ENCODE measurements at regions not wholly inside any gene's neighbourhood (a gene's known extent, or its start where the extent isn't known, plus 50 kb on each side); places are given as distances from the start of the nearest gene placed in this dataset.

DNA sequence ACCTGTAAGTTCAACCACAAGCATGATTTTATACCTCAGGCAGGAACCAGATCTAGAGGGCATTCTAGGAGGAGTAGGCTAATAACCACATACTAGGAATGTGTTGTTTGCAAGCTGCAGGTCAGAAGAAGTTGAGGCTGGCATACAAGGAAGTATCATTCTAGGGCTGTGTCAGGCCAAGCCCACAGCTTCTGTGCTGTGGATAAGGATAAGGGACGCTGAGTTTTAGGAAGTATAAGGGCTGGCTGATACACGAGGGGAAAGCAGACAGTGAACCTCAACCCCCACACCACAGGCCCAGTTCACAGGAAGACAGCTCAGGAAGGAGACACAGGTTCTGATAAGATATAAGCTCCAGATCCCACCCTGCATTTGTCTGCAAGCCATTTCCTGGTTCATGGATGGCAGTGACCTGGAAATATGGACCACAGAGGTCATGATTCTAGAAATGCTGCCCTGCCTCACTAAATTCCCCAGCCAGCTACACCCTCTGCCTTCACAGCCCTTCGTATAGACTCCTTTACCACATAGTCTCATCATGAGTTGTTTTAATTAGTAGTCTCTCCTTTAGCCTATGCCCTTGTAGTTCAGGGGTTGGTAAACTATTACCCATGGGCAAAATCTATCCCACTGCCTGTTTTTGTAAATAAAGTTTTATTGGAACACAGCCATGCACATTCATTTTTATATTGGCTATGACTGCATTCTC is 260.7 kb downstream of the OPA1 start:
- H3K36me3 Mint-ChIP-seq: no peaks in the 10 kb centered on the region

DNA sequence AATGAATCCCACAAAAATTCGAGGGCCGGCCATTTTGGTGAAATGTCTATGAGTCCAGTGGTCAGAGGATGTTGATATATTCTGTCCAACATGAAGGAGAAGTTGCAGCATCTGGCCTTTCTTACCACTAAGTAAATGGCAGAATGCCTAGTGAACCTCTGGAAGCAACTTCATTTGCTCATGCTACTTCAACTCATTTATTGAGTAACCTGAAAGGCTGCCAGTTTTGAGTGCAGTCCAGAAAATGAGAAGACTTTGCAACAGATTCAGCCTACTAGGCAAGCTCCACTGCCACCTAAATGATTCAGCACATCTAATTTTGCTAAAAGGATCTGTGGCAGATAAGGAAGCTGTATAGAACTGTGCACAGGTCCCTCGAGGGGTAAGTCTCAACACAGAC is 265.0 kb downstream of the OPA1 start:
- no peaks in the 10 kb centered on the region for H3K9me3 Mint-ChIP-seq

More for the DNA sequence above, 260.7 kb downstream of the OPA1 start:
- Mint-ChIP-seq H3K4me3 (no peak overlapping the region), H3K27me3 (peaks cover 0 to 1% of the 10 kb centered on the region in 2 donors), H3K4me1 (no peaks in the 10 kb centered on the region), H3K9me3 (peaks cover 0 to 4% (median 0%) of the 10 kb centered on the region in 8 donors), H3K27ac (no peak overlapping the region)
- CTCF ChIA-PET (ENCODE audit: partially characterized antibody): no interaction called here
- DNase-seq: no peak
- no peak overlapping the region for H3K27ac ChIP-seq (ENCODE audit: low read depth, low read length)
- H3K36me3 ChIP-seq (ENCODE audit: insufficient read depth, low read length): no peaks in the 10 kb centered on the region
- POLR2A ChIA-PET (ENCODE audit: partially characterized antibody): no interaction called here
- H3K4me3 ChIP-seq (ENCODE audit: low read length in 2 of 2): no peak overlapping the region
- intact Hi-C loops (cut with micrococcal nuclease): no loop called here
- no peaks in the 10 kb centered on the region for H3K9me3 ChIP-seq (ENCODE audit: control insufficient read depth in 1 of 2, low read length in 2 of 2)
- no peaks in the 10 kb centered on the region for H3K4me1 ChIP-seq (ENCODE audit: insufficient read depth, low read length)
- no peaks in the 10 kb centered on the region for H3K27me3 ChIP-seq (ENCODE audit: insufficient read depth, low read length)

DNA sequence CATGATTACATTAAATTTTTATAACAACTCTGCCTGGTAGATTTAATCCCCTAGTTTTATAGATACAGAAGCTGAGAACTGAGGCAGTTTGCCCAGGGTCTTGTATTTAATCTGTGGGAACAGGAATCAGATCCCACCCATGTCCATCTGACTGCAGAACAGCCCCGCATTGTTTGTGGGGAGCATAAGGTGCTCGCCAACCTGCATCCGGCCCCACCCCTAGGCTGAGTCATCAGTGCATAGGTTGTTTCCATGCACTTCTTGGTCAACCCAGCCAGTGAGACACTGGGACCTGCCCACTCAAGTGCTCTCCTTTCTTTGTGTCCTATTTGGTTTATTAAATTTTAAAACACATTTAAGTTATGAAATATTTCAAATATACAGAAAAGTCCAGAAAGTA is 266.2 kb downstream of the OPA1 start:
- no peak overlapping the region for H3K27ac Mint-ChIP-seq
- no peak overlapping the region for H3K4me3 Mint-ChIP-seq
- H3K4me1 Mint-ChIP-seq: no peaks in the 10 kb centered on the region
- H3K27ac ChIP-seq (ENCODE audit: low read depth, low read length): no peak overlapping the region
- no peak overlapping the region for H3K4me3 ChIP-seq (ENCODE audit: low read length in 2 of 2)
- POLR2A ChIA-PET (ENCODE audit: partially characterized antibody): no interaction called here
- no peaks in the 10 kb centered on the region for H3K9me3 Mint-ChIP-seq
- H3K9me3 ChIP-seq (ENCODE audit: control insufficient read depth in 1 of 2, low read length in 2 of 2): no peaks in the 10 kb centered on the region
- peaks cover 0 to 6% of the 10 kb centered on the region in 2 donors for H3K27me3 Mint-ChIP-seq
- H3K36me3 ChIP-seq (ENCODE audit: insufficient read depth, low read length): no peaks in the 10 kb centered on the region
- H3K36me3 Mint-ChIP-seq: no peaks in the 10 kb centered on the region
- CTCF ChIA-PET (ENCODE audit: partially characterized antibody): no interaction called here
- no peaks in the 10 kb centered on the region for H3K4me1 ChIP-seq (ENCODE audit: insufficient read depth, low read length)
- H3K27me3 ChIP-seq (ENCODE audit: insufficient read depth, low read length): no peaks in the 10 kb centered on the region
- DNase-seq: no peak
- intact Hi-C loops (cut with micrococcal nuclease): no loop called here

More for the DNA sequence above, 265.0 kb downstream of the OPA1 start:
- no peak overlapping the region for H3K4me3 Mint-ChIP-seq
- H3K36me3 Mint-ChIP-seq: no peaks in the 10 kb centered on the region
- H3K36me3 ChIP-seq (ENCODE audit: insufficient read depth, low read length): no peaks in the 10 kb centered on the region
- ChIA-PET POLR2A (ENCODE audit: partially characterized antibody) (no interaction called here), CTCF (ENCODE audit: partially characterized antibody) (no interaction called here)
- no peaks in the 10 kb centered on the region for H3K27me3 ChIP-seq (ENCODE audit: insufficient read depth, low read length)
- DNase-seq: no peak
- H3K4me1 Mint-ChIP-seq: no peaks in the 10 kb centered on the region
- no peak overlapping the region for H3K27ac ChIP-seq (ENCODE audit: low read depth, low read length)
- no peaks in the 10 kb centered on the region for H3K4me1 ChIP-seq (ENCODE audit: insufficient read depth, low read length)
- H3K27me3 Mint-ChIP-seq: peaks cover 0 to 6% of the 10 kb centered on the region in 2 donors
- no peak overlapping the region for H3K4me3 ChIP-seq (ENCODE audit: low read length in 2 of 2)
- intact Hi-C loops (cut with micrococcal nuclease): no loop called here
- H3K9me3 ChIP-seq (ENCODE audit: control insufficient read depth in 1 of 2, low read length in 2 of 2): no peaks in the 10 kb centered on the region
- no peak overlapping the region for H3K27ac Mint-ChIP-seq

DNA sequence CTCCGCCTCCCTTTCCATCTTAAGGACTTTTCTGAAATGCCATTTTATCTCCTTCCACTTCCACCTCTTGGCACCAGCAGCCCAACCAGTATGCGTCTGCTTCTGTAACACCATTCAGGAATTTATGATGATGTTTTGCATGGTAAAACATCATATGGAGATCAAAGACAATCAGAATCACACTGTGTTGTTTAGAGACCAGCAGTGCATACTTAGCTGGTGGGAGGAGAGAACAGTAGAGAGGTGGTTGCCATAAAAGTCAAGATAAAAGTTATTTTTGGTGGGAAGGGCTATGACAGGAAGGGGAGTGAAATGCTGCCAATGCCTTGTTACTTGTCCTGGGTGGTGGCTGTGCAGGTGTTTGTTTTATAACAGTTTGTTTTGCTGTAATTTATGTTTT is 268.0 kb downstream of the OPA1 start:
- CTCF ChIA-PET (ENCODE audit: partially characterized antibody): no interaction called here
- intact Hi-C loops (cut with micrococcal nuclease): no loop called here
- Mint-ChIP-seq H3K4me1 (no peaks in the 10 kb centered on the region), H3K4me3 (no peak overlapping the region), H3K9me3 (no peaks in the 10 kb centered on the region), H3K27ac (no peak overlapping the region), H3K36me3 (no peaks in the 10 kb centered on the region), H3K27me3 (peaks cover 4 to 6% of the 10 kb centered on the region in 2 donors)
- Histone ChIP-seq H3K4me1 (ENCODE audit: insufficient read depth, low read length) (no peaks in the 10 kb centered on the region), H3K4me3 (ENCODE audit: low read length in 2 of 2) (no peak overlapping the region), H3K27me3 (ENCODE audit: insufficient read depth, low read length) (no peaks in the 10 kb centered on the region), H3K27ac (ENCODE audit: low read depth, low read length) (no peak overlapping the region), H3K9me3 (ENCODE audit: control insufficient read depth in 1 of 2, low read length in 2 of 2) (no peaks in the 10 kb centered on the region), H3K36me3 (ENCODE audit: insufficient read depth, low read length) (no peaks in the 10 kb centered on the region)
- POLR2A ChIA-PET (ENCODE audit: partially characterized antibody): no interaction called here
- DNase-seq: no peak

DNA sequence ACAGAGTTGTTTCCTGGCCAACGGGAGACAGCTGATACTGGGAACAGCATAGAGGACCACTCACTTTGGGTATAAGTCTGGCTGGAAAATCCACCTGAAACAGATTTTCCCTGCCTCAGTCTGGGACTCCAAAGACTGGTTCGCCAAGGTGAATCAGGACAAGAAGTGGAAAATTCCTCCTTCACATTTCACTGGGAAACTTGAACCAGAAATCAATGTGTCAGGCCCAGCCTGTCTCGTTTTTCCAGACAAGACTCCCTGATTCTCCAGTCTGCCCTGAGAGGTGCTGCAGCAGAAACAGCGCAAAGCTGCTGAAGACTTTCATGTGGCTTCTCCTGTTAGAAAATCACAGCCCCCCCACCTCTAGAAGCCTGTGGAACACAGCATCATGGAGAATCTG is 269.8 kb downstream of the OPA1 start:
- ChIA-PET CTCF (ENCODE audit: partially characterized antibody) (no interaction called here), POLR2A (ENCODE audit: partially characterized antibody) (no interaction called here)
- H3K4me3 ChIP-seq (ENCODE audit: low read length in 2 of 2): no peak overlapping the region
- no peaks in the 10 kb centered on the region for H3K4me1 ChIP-seq (ENCODE audit: insufficient read depth, low read length)
- no peaks in the 10 kb centered on the region for H3K36me3 ChIP-seq (ENCODE audit: insufficient read depth, low read length)
- no peak for DNase-seq
- no peaks in the 10 kb centered on the region for H3K36me3 Mint-ChIP-seq
- H3K27ac Mint-ChIP-seq: no peak overlapping the region
- no peaks in the 10 kb centered on the region for H3K27me3 ChIP-seq (ENCODE audit: insufficient read depth, low read length)
- intact Hi-C loops (cut with micrococcal nuclease): no loop called here
- H3K27ac ChIP-seq (ENCODE audit: low read depth, low read length): no peak overlapping the region
- no peaks in the 10 kb centered on the region for H3K4me1 Mint-ChIP-seq
- peaks cover 4 to 8% of the 10 kb centered on the region in 2 donors for H3K27me3 Mint-ChIP-seq
- no peak overlapping the region for H3K4me3 Mint-ChIP-seq
- H3K9me3 Mint-ChIP-seq: no peaks in the 10 kb centered on the region
- no peaks in the 10 kb centered on the region for H3K9me3 ChIP-seq (ENCODE audit: control insufficient read depth in 1 of 2, low read length in 2 of 2)

DNA sequence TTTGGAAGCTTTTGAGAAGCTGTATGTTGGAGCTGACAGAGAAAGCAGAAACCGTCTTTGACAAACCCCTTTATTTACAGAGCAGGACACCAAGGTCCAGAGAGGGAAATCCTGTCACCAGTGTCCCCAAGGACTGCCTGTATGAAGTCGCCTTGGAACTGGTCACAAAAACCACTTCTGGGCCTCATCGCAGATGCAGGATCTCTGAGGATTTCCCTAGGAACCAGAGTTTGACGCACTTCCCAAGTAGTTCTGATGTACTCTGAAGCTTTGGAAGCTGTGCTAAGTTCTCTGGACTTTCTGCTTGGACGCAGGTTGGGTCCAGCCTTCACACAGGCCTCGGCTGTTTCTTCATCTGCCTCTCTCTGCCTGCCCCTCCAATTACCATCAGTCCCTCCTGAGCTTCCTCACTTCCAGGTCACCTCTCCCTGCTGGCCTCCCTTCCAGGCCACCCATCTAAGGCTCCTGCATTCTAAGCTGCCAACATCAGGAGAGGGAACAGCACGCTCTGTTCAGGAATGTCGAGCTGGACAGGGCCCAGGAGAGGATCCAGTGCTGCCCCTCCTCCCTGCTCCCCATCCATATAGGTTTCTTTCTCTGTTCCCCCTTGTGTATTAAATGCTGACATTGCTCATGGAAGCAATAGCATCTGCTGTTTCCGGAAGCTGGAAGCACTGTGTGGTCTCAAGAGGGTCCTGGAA is 270.8 kb downstream of the OPA1 start:
- peaks cover 6 to 11% of the 10 kb centered on the region in 2 donors for H3K27me3 Mint-ChIP-seq
- Histone ChIP-seq H3K4me1 (ENCODE audit: insufficient read depth, low read length) (no peaks in the 10 kb centered on the region), H3K27ac (ENCODE audit: low read depth, low read length) (no peak overlapping the region), H3K4me3 (ENCODE audit: low read length in 2 of 2) (no peak overlapping the region), H3K9me3 (ENCODE audit: control insufficient read depth in 1 of 2, low read length in 2 of 2) (no peaks in the 10 kb centered on the region), H3K27me3 (ENCODE audit: insufficient read depth, low read length) (no peaks in the 10 kb centered on the region), H3K36me3 (ENCODE audit: insufficient read depth, low read length) (no peaks in the 10 kb centered on the region)
- no peak overlapping the region for H3K4me3 Mint-ChIP-seq
- H3K36me3 Mint-ChIP-seq: no peaks in the 10 kb centered on the region
- H3K4me1 Mint-ChIP-seq: no peaks in the 10 kb centered on the region
- DNase-seq: no peak
- ChIA-PET CTCF (ENCODE audit: partially characterized antibody) (no interaction called here), POLR2A (ENCODE audit: partially characterized antibody) (no interaction called here)
- intact Hi-C loops (cut with micrococcal nuclease): no loop called here
- H3K27ac Mint-ChIP-seq: no peak overlapping the region
- H3K9me3 Mint-ChIP-seq: no peaks in the 10 kb centered on the region

DNA sequence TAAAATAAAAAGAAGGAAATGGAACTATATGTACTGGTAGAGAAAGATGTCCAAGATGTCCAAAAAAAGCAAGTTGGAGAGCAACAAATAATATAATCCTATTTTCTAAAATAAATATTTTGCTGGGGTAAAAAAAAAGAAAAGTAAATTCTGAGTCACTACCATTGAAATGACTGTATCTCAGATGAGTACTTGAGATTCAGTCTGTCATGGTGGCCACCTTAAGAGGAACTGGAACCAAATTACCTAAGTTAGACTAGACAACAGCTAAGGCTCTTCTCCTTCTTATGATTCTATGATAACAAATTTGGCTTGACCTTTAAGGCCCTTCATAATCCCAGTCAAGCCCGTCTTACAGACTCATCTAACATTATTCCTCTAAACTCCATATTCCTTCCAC is 270.6 kb upstream of the HES1 start:
- POLR2A ChIA-PET (ENCODE audit: partially characterized antibody): no interaction called here
- no peak for DNase-seq
- Mint-ChIP-seq H3K36me3 (no peaks in the 10 kb centered on the region), H3K27me3 (peaks cover 9 to 15% of the 10 kb centered on the region in 2 donors), H3K27ac (no peak overlapping the region), H3K9me3 (no peaks in the 10 kb centered on the region), H3K4me3 (no peak overlapping the region), H3K4me1 (peaks cover 0 to 1% (median 0%) of the 10 kb centered on the region in 4 donors)
- intact Hi-C loops (cut with micrococcal nuclease): no loop called here
- H3K4me1 ChIP-seq (ENCODE audit: insufficient read depth, low read length): no peaks in the 10 kb centered on the region
- H3K36me3 ChIP-seq (ENCODE audit: insufficient read depth, low read length): no peaks in the 10 kb centered on the region
- no peak overlapping the region for H3K27ac ChIP-seq (ENCODE audit: low read depth, low read length)
- CTCF ChIA-PET (ENCODE audit: partially characterized antibody): no interaction called here
- no peaks in the 10 kb centered on the region for H3K27me3 ChIP-seq (ENCODE audit: insufficient read depth, low read length)
- no peaks in the 10 kb centered on the region for H3K9me3 ChIP-seq (ENCODE audit: control insufficient read depth in 1 of 2, low read length in 2 of 2)
- H3K4me3 ChIP-seq (ENCODE audit: low read length in 2 of 2): no peak overlapping the region

Data from CD4-positive, alpha-beta memory T cell (primary cell).